ENCODE measurements at regions not wholly inside any gene's neighbourhood (a gene's known extent, or its start where the extent isn't known, plus 50 kb on each side); places are given as distances from the start of the nearest gene placed in this dataset.
A peak's percentile ranks its signal among the peaks of the same experiment; 100 is the strongest.

- TF ChIP-seq RBFOX2 (IDR thresholded peaks at IDR 0.05; ENCODE audit: low read depth, low read length) (no peak), PATZ1 (CRISPR knock-in tag; IDR thresholded peaks at IDR 0.05; ENCODE audit: borderline replicate concordance) (no peak), CCAR2 (IDR thresholded peaks at IDR 0.05; ENCODE audit: low read depth, low read length) (no peak), ZNF707 (CRISPR knock-in tag; conservative IDR thresholded peaks at IDR 0.05) (no peak), RNF219 (CRISPR knock-in tag; IDR thresholded peaks at IDR 0.05) (no peak), RNF2 (IDR thresholded peaks at IDR 0.05) (peak; percentile 75; the same call in 1 of the 2 replicates), ADNP (tag; IDR thresholded peaks at IDR 0.05) (no peak), TEAD1 (CRISPR knock-in tag; IDR thresholded peaks at IDR 0.05) (peak in 1 of 2 experiments; percentile 76; a peak in 1 of 4 replicates), CHD2 (IDR thresholded peaks at IDR 0.05; ENCODE audit: low read depth, low read length) (no peak), ZKSCAN8 (CRISPR knock-in tag; IDR thresholded peaks at IDR 0.05) (no peak), HMG20A (CRISPR knock-in tag; conservative IDR thresholded peaks at IDR 0.05) (no peak), FOSL1 (tag; conservative IDR thresholded peaks at IDR 0.05) (peak; percentile 80), RCOR1 (IDR thresholded peaks at IDR 0.05; ENCODE audit: borderline replicate concordance in 1 of 2, low read depth in 2 of 2, low read length in 2 of 2) (peak in 1 of 2 experiments; percentile 81; a peak in 1 of 4 replicates), DIDO1 (tag; IDR thresholded peaks at IDR 0.05; ENCODE audit: low read depth) (peak; percentile 22; the same call in 1 of the 2 replicates), PHF21A (IDR thresholded peaks at IDR 0.05; ENCODE audit: borderline replicate concordance, low read depth) (no peak), TBL1XR1 (IDR thresholded peaks at IDR 0.05; ENCODE audit: low read length in 2 of 2) (peak in 1 of 2 experiments; percentile 83; a peak in 2 of 4 replicates), NR2C1 (IDR thresholded peaks at IDR 0.05) (no peak), NR2C1 (tag; IDR thresholded peaks at IDR 0.05) (no peak)
Observed at GRCh38 chr12:31896514-31897039, 62.6 kb upstream of the RESF1 start (continued).

Data from K562 (cell line).